HL-60 (cell line): ENCODE measurements at regions not wholly inside any gene's neighbourhood (a gene's known extent, or its start where the extent isn't known, plus 50 kb on each side); places are given as distances from the start of the nearest gene placed in this dataset.

Experiments used
- DNase-seq, 2 experiments: peaks; one replicate each; pipeline ENCODE4 v3.0.0-alpha.2; 2010 to 2020; ENCODE audit warnings: low read depth in 1 of 2, low spot score in 1 of 2
- H3K27ac ChIP-seq: fragments of 250-450 bp; sonication (Bioruptor Pico); replicated peaks from 2 replicates; pipeline ENCODE4 v1.5.1; 2020; ENCODE audit warnings: mild to moderate bottlenecking, moderate library complexity
- H3K27me3 ChIP-seq: fragments of 250-450 bp; sonication (Bioruptor Pico); 2 replicates; pipeline ENCODE4 v1.5.1; 2021; ENCODE audit warnings: mild to moderate bottlenecking, moderate library complexity; ENCODE audit not compliant: insufficient read depth, poor library complexity, severe bottlenecking
- H3K4me3 ChIP-seq: replicated peaks from 2 replicates; pipeline ENCODE4 v1.5.1; 2011; ENCODE audit warnings: mild to moderate bottlenecking, control low read depth, low read length; ENCODE audit not compliant: insufficient read depth
- GABPA ChIP-seq: IDR thresholded peaks from 2 replicates; pipeline ENCODE4 v1.6.1; 2012; ENCODE audit warnings: low read depth
- POLR2AphosphoS5 ChIP-seq: IDR thresholded peaks from 2 replicates; pipeline ENCODE4 v1.6.1; 2012; ENCODE audit warnings: low read depth
- SPI1 ChIP-seq: IDR thresholded peaks from 2 replicates; pipeline ENCODE4 v1.6.1; 2012; ENCODE audit warnings: low read depth, mild to moderate bottlenecking, borderline replicate concordance
- TF ChIP-seq, protein P1 (sequence below): IDR thresholded peaks from one replicate; pipeline ENCODE4 v1.5.1; 2011; ENCODE audit warnings: low read length, control low read depth, inconsistent platforms; ENCODE audit not compliant: insufficient read depth
- TF ChIP-seq, protein P2 (sequence below): IDR thresholded peaks from 2 replicates; pipeline ENCODE4 v1.6.1; 2012; ENCODE audit warnings: low read depth; ENCODE audit not compliant: insufficient replicate concordance

DNA sequence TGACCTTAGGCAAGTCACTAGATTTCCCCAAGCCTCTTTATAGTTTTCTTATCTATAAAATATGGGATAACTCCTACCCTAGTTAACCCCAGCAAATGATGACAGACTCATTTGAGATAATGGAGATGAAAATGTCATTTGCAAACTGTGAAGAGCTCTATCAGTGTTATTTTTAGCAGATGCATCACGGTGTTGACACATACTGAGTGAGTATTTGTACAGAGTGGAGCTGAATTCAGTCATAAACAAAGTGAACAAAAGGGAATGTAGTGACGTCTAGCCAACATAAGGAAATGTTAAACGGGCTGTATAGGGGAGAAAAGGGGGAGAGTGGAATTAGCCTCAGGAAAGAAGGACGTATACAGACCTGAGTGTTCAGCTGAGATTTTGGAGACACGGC, 75.9 kb downstream of the NMUR2 start:
- TF ChIP-seq GABPA = no peak
- DNase-seq = no peak
- H3K27me3 ChIP-seq = no peaks in the 10 kb centered on the region
- H3K27ac ChIP-seq = no peak overlapping the region
- H3K4me3 ChIP-seq = no peak overlapping the region

DNA sequence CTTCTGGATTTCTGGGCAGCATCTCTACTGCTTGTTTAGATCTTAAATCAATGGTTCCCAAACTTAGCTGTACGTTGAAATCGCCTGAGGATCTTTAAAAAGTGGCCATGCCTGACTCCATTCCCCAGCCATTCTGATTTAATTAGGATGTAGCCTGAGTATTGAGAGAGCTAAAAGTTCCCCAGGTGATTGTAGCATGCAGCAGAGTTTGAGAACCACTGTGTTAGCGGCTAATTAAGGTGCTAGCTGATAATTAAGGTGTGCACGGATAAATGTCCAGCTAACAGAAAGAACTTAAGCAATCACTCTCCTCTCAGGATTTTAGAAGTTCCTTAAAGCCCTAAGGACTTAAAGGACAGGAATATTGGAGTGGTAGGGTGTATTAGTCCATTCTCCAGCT, 89.1 kb downstream of the NMUR2 start:
- no peaks in the 10 kb centered on the region for H3K27me3 ChIP-seq

DNA sequence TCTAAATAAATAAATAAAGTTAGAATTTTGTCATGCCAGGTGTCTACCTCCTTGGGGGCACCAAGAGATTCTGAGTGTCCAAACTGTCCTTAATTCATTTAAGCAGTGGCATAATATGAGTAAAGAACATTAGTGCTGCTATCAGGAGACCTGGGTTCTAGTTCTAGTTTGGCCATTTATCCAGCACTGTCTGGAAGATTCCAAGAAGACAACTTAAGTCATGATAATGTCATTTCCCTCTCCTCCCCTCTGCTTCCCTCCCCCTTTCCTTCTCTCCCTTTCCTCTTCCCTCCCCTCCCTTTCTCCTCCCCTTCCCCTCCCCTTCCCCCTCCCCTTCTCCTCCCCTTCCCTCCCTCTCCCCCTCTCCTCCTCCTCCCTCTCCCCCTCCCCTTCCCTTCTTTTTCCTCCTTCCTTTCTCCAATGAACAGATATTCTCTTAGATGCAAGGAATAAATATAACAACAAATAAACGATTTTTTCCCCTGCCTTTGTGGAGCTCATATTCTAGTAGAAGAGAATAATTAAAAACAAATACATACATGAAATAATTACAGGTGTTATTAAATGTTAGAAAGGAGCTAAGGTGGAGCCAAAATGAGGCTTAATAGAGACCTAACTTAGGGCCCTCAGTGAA, 90.8 kb downstream of the NMUR2 start:
- Histone ChIP-seq H3K27ac (no peak overlapping the region), H3K4me3 (no peak overlapping the region), H3K27me3 (no peaks in the 10 kb centered on the region)
- TF ChIP-seq POLR2AphosphoS5 = no peak
- TF ChIP-seq, protein P1, sequence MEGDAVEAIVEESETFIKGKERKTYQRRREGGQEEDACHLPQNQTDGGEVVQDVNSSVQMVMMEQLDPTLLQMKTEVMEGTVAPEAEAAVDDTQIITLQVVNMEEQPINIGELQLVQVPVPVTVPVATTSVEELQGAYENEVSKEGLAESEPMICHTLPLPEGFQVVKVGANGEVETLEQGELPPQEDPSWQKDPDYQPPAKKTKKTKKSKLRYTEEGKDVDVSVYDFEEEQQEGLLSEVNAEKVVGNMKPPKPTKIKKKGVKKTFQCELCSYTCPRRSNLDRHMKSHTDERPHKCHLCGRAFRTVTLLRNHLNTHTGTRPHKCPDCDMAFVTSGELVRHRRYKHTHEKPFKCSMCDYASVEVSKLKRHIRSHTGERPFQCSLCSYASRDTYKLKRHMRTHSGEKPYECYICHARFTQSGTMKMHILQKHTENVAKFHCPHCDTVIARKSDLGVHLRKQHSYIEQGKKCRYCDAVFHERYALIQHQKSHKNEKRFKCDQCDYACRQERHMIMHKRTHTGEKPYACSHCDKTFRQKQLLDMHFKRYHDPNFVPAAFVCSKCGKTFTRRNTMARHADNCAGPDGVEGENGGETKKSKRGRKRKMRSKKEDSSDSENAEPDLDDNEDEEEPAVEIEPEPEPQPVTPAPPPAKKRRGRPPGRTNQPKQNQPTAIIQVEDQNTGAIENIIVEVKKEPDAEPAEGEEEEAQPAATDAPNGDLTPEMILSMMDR = no peak
- TF ChIP-seq, protein P2, sequence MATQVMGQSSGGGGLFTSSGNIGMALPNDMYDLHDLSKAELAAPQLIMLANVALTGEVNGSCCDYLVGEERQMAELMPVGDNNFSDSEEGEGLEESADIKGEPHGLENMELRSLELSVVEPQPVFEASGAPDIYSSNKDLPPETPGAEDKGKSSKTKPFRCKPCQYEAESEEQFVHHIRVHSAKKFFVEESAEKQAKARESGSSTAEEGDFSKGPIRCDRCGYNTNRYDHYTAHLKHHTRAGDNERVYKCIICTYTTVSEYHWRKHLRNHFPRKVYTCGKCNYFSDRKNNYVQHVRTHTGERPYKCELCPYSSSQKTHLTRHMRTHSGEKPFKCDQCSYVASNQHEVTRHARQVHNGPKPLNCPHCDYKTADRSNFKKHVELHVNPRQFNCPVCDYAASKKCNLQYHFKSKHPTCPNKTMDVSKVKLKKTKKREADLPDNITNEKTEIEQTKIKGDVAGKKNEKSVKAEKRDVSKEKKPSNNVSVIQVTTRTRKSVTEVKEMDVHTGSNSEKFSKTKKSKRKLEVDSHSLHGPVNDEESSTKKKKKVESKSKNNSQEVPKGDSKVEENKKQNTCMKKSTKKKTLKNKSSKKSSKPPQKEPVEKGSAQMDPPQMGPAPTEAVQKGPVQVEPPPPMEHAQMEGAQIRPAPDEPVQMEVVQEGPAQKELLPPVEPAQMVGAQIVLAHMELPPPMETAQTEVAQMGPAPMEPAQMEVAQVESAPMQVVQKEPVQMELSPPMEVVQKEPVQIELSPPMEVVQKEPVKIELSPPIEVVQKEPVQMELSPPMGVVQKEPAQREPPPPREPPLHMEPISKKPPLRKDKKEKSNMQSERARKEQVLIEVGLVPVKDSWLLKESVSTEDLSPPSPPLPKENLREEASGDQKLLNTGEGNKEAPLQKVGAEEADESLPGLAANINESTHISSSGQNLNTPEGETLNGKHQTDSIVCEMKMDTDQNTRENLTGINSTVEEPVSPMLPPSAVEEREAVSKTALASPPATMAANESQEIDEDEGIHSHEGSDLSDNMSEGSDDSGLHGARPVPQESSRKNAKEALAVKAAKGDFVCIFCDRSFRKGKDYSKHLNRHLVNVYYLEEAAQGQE = no peak
- no peak for DNase-seq

More for the DNA sequence above, 89.1 kb downstream of the NMUR2 start:
- TF ChIP-seq, protein P1 = no peak
- no peak for TF ChIP-seq SPI1
- no peak for TF ChIP-seq POLR2AphosphoS5
- TF ChIP-seq, protein P2 = no peak
- Histone ChIP-seq H3K27ac (no peak overlapping the region), H3K4me3 (no peak overlapping the region)
- DNase-seq = no peak

- no peak overlapping the region for H3K4me3 ChIP-seq
- H3K27me3 ChIP-seq = no peaks in the 10 kb centered on the region
- TF ChIP-seq SPI1 = no peak
- TF ChIP-seq, protein P2 = no peak
- TF ChIP-seq POLR2AphosphoS5 = no peak
- no peak for TF ChIP-seq GABPA
- TF ChIP-seq, protein P1 = no peak
- no peak overlapping the region for H3K27ac ChIP-seq
- DNase-seq = no peak
These were observed 95.1 kb downstream of the NMUR2 start for GRCh38 chr5:152309926-152310450.
